ENCODE measurements at regions not wholly inside any gene's neighbourhood (a gene's known extent, or its start where the extent isn't known, plus 50 kb on each side); places are given as distances from the start of the nearest gene placed in this dataset.

DNA sequence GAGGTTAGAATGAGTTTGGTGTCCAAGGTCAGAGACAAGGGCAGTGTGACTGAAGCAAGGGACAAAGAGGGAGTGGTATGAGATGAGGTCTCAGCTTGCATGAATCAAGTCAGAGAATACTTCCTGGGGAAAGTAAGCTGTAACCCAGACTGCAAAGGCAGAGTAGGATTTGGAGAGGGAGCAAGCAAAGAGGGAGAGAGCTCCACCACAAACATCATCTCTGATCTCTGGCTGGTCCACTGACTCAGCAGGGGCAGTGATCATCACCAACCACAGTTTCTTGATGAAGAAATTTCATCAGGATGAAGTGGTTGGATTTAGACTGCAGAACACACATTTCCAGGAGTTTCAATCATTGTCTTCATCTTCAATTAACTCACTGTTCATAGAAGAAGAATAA is 54.9 kb upstream of the HMGXB4 start:
- no peak overlapping the region for H3K4me3 ChIP-seq (ENCODE audit: low read length)
- H3K9me3 ChIP-seq (ENCODE audit: control insufficient read depth, insufficient read depth, low read length), result no peaks in the 10 kb centered on the region

DNA sequence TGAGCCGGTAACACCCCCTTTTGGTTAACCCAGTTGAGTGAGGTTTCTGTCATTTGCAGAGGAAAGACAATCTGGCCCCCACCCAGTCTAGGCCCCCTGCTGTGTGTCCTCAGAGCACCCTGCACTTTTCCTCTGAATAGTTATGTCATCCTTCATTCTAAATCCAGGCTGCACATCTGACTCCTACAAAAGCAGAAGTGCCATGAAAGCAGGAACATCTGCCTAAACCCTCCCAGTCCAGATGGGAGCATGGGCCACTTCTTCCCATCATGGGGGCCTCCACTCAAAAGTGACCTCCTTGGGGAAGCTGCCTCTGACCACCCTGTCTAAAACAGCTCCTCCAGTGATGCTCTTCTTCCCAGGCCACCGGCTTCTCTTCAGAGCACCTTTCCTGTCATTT is 53.7 kb upstream of the HMGXB4 start:
- WGBS (ENCODE audit: insufficient coverage, insufficient read length), result no CpG with 5 or more reads among the region's 2 CpGs
- no peak for DNase-seq (ENCODE audit: low read depth, low spot score)
- Histone ChIP-seq H3K27me3 (ENCODE audit: control insufficient read depth, insufficient read depth, low read length) (no peaks in the 10 kb centered on the region), H3K4me1 (ENCODE audit: control insufficient read depth, insufficient read depth, low read length) (no peaks in the 10 kb centered on the region), H3K4me3 (ENCODE audit: low read length) (no peak overlapping the region), H3K36me3 (ENCODE audit: control insufficient read depth, insufficient read depth, low read length) (no peaks in the 10 kb centered on the region), H3K27ac (ENCODE audit: low read length) (no peak overlapping the region), H3K9me3 (ENCODE audit: control insufficient read depth, insufficient read depth, low read length) (no peaks in the 10 kb centered on the region)

More for the DNA sequence above, 54.9 kb upstream of the HMGXB4 start:
- DNase-seq (ENCODE audit: low read depth, low spot score), result no peak
- Histone ChIP-seq H3K4me1 (ENCODE audit: control insufficient read depth, insufficient read depth, low read length) (no peaks in the 10 kb centered on the region), H3K27ac (ENCODE audit: low read length) (no peak overlapping the region), H3K27me3 (ENCODE audit: control insufficient read depth, insufficient read depth, low read length) (no peaks in the 10 kb centered on the region), H3K36me3 (ENCODE audit: control insufficient read depth, insufficient read depth, low read length) (no peaks in the 10 kb centered on the region)

DNA sequence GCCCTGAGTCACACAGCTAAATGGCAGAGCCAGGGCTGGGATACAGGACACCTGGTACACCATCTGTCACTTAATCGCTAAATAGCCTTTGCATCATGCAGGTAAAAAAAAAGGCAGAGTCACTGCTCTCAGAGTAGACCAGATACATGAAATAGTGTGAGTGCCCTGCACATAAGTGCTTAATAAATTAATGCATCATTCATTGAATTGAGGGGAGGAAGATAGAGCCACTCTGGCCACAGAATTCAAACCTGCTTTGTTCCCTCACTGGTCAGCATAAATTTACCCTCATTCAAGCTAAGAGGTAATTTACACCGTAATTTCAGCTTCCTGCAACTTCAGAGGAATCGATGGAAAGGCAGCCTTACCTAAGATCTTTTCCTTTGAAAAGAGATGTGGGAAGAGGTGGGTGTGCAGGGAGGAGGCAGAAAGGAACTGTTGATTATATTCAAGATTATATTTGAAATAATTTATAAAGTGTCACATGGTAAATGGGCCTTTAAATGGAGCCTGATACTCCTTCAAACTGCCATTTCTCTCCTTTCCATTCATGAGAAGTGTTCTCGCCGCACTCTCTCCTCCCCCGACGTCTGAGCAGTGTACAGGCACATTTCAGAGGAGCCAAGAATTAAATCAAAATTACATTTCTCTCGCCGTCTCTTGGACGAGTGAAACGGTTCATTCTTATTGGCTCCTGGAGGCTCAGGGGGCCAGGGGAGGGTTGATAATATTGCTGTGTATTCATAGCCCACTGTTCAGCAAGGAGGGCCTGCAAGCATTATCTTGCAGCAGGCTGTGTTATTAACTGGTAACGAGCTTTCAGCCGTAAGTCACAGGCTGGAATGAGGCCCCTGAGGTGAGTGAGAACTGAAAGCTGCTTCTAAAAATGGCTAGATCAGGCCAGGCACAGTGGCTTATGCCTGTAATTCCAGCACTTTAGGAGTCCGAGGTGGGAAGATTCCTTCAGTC is 52.2 kb upstream of the HMGXB4 start:
- Histone ChIP-seq H3K9me3 (ENCODE audit: control insufficient read depth, insufficient read depth, low read length) (no peaks in the 10 kb centered on the region), H3K4me3 (ENCODE audit: low read length) (no peak overlapping the region), H3K36me3 (ENCODE audit: control insufficient read depth, insufficient read depth, low read length) (no peaks in the 10 kb centered on the region), H3K27me3 (ENCODE audit: control insufficient read depth, insufficient read depth, low read length) (no peaks in the 10 kb centered on the region), H3K27ac (ENCODE audit: low read length) (no peak overlapping the region), H3K4me1 (ENCODE audit: control insufficient read depth, insufficient read depth, low read length) (no peaks in the 10 kb centered on the region)
- DNase-seq (ENCODE audit: low read depth, low spot score), result no peak
- WGBS (ENCODE audit: insufficient coverage, insufficient read length), result no CpG with 5 or more reads among the region's 14 CpGs

DNA sequence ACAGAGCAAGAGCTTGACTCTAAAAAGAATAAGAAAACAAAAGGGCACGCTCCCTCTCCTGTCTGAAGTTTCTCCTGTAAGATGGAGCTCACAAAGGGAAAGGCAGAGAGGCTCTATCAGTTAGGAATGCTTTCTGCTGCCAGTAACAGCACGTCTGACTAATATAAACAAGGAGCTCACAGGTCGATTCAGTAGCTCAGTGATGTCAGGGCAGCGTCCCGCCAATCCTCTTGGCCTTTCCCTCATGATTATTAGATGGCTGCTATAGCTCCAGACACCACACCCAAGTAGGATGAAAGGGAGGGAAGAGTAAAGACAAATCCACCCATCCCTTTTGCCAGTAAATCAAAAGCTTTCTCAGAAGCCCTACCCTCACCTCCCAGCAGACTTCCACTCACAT is 51.3 kb upstream of the HMGXB4 start:
- WGBS (ENCODE audit: insufficient coverage, insufficient read length), result no CpG with 5 or more reads among the region's 5 CpGs
- no peak for DNase-seq (ENCODE audit: low read depth, low spot score)
- Histone ChIP-seq H3K36me3 (ENCODE audit: control insufficient read depth, insufficient read depth, low read length) (no peaks in the 10 kb centered on the region), H3K4me1 (ENCODE audit: control insufficient read depth, insufficient read depth, low read length) (no peaks in the 10 kb centered on the region), H3K9me3 (ENCODE audit: control insufficient read depth, insufficient read depth, low read length) (no peaks in the 10 kb centered on the region), H3K4me3 (ENCODE audit: low read length) (no peak overlapping the region), H3K27me3 (ENCODE audit: control insufficient read depth, insufficient read depth, low read length) (no peaks in the 10 kb centered on the region), H3K27ac (ENCODE audit: low read length) (no peak overlapping the region)

DNA sequence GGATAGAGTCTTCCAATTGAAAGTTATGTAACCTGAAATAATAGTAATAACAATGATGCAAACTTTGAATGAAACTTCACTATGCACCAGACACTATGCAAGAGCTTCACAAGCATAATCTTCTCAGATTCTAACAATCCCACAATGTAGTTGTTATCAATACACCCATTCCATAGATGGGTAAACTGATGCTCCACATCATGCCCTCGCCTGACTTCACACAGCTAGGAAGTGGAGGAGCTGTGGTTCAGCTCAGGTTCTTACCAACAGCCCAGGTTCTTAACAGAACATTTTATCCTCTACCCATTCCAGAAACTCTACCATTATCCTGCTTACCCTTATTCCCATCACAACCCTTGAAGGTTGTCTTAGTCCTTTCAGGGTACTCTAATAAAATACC is 50.4 kb upstream of the HMGXB4 start:
- no peaks in the 10 kb centered on the region for H3K9me3 ChIP-seq (ENCODE audit: control insufficient read depth, insufficient read depth, low read length)
- H3K4me1 ChIP-seq (ENCODE audit: control insufficient read depth, insufficient read depth, low read length), result no peaks in the 10 kb centered on the region
- no peaks in the 10 kb centered on the region for H3K27me3 ChIP-seq (ENCODE audit: control insufficient read depth, insufficient read depth, low read length)
- no peaks in the 10 kb centered on the region for H3K36me3 ChIP-seq (ENCODE audit: control insufficient read depth, insufficient read depth, low read length)
- no CpG with 5 or more reads among the region's 1 CpG for WGBS (ENCODE audit: insufficient coverage, insufficient read length)
- DNase-seq (ENCODE audit: low read depth, low spot score), result no peak
- no peak overlapping the region for H3K27ac ChIP-seq (ENCODE audit: low read length)
- no peak overlapping the region for H3K4me3 ChIP-seq (ENCODE audit: low read length)

Measured in iPS DF 6.9 (cell line).